IPS-NIHi7 (cell line): ENCODE measurements at regions not wholly inside any gene's neighbourhood (a gene's known extent, or its start where the extent isn't known, plus 50 kb on each side); places are given as distances from the start of the nearest gene placed in this dataset.
"Not testable (repeated sequence)": the region's sequence is repeated elsewhere in the genome, so short reads cannot be mapped to it uniquely, and the experiment has no call there.

Source experiments
- DNase-seq: peaks from one replicate; pipeline ENCODE4 v3.0.0; 2012; ENCODE audit warnings: mixed read lengths; ENCODE audit errors: extremely low spot score

GRCh38 chr5:162209005-162209605 lies 141.5 kb downstream of the GABRG2 start:
- DNase-seq = peak; percentile 63

- DNase-seq = no peak
These were observed 147.0 kb downstream of the GABRG2 start for GRCh38 chr5:162214551-162214950.

GRCh38 chr5:162217037-162217436 lies 149.5 kb downstream of the GABRG2 start:
- no peak for DNase-seq

DNA sequence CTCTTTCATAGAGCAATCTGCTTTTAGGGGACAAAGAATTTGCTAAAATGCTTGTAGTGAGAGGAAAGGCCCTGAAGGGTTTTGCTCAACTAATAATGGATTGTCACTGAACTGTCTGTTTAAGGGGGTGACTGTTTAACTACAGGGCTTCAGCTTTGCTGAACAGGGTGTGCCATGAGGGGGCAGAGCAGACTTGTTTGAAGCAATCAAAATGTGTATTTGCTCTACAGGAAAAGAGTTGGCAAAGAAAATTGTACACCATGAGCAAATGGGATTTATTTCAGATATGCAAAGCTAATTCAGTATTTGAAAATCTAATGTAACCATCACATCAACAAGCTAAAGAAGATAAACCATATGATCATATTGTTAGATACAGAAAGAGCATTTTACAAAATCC lies 154.3 kb downstream of the GABRG2 start:
- no peak for DNase-seq

DNA sequence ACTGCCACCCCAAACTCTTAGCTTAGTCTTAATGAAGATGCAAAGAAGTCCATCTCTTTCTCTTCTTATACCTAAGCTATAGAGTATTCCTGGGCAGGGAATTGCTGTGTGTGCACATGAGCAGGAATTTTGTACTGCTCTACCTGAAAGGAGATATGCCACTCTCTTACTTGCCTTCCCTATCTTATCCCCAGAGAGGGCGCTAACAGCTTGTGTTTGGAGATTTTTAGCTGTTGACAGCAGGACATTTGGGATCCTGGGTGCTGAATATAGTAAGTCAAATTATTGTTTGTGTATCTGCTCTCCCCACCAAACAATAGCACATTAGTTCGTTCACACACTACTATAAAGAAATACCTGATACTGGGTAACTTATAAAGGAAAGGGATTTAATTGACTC lies 159.5 kb downstream of the GABRG2 start:
- DNase-seq = peak; percentile 21

DNA sequence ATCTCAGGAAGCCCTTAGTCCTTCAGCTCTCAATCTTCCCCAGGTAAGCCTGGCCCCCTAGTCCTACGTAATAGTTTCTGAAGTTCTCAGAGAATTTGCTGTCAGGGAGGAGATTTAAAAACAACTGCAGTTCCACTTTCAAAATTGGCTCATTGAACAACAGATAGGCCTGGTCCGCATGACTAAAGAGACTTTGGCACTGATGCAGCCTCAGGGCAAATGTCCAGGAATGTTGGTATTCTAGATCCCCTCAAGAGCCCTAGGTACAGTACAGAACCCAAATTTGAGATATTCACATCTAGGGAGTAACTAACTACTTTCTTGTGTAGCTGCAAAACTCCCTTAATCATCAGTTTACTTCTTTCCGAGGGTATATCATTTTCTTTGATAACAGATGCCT lies 162.8 kb downstream of the GABRG2 start:
- DNase-seq = no peak

GRCh38 chr5:162231522-162231921 lies 163.9 kb downstream of the GABRG2 start:
- no peak for DNase-seq

DNA sequence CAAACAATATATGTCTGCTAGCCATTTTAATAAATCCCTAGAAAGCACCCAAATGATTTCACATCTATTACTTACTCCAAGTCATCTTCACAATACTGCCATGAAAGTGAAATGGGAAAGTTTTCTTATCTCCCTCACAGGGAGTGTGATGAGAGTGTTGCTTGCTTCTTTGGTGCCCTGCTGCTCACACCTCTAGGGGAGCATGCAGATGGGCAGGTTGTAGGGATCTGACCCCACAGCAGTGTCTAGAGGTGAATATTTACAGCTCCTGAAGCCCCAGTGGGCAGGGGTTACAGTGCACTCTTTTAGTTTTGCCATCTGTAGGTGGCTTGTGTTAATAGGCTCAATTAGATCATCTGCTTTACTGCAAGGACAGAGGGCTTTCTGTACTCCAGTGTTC lies 173.2 kb downstream of the GABRG2 start:
- DNase-seq = no peak

GRCh38 chr5:162242416-162242815 lies 174.8 kb downstream of the GABRG2 start:
- DNase-seq = no peak

- DNase-seq = no peak
These were observed 176.1 kb downstream of the GABRG2 start for GRCh38 chr5:162243651-162244050.

GRCh38 chr5:162248107-162248713 lies 180.6 kb downstream of the GABRG2 start:
- peak; percentile 57 for DNase-seq

DNA sequence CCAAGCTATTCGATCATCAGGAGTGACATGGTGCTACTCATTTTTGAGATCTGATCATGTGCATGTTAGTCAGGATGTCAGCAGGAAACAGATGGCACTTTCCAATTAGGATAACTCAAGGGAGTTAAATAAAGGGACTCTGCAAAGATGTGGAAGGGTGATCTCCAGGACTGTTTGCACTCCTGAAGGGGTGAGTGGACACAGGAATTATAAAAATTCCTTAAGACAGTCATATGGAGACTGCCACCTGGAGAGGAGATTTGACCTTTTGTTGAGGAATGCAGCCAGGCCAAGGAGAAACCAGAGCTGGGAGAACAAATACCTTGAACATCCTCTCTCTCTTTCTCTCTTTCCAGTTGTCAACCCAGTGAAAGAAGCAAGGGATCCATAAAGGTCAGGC lies 189.1 kb downstream of the GABRG2 start:
- no peak for DNase-seq

GRCh38 chr5:162268694-162269481 lies 201.3 kb downstream of the GABRG2 start:
- no peak for DNase-seq

DNA sequence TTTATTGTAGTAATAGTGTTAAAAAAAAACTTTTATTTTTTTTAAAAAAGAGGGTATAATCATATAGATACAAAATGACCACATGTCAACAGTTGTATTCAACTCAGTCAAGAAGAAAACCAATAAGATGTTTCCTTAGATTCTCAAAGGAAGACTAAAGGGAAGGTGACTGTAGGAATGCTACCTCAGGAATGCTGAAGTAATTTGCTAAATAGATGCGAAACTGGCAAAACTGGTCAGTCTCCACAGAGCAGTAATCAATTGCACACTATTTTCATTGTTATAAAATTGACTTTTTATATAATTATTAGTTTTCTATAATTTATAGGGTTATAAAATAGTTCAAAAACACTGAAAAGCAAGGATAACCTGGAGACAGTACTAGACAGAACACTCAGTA lies 204.8 kb downstream of the GABRG2 start:
- DNase-seq = no peak

DNA sequence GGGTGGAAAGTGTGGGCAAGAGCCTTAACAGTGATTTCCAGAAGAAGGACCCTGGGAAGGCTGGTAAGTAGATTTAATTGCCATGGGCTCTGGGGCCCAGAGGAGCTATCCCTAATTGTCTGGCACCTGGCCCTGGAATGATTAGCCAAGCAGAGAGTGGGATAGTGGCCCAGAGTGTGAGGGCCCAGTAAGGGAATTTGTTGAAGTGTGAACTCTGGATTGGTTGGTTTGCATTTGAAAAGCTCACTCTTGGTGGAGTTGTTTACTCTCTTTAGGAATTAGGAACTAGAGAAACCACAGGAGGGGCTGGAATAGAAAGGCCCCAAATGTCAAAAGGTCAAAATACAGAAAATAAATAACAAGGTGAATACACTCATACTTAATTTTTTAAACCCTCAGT lies 207.1 kb downstream of the GABRG2 start:
- peak; percentile 38 for DNase-seq

DNA sequence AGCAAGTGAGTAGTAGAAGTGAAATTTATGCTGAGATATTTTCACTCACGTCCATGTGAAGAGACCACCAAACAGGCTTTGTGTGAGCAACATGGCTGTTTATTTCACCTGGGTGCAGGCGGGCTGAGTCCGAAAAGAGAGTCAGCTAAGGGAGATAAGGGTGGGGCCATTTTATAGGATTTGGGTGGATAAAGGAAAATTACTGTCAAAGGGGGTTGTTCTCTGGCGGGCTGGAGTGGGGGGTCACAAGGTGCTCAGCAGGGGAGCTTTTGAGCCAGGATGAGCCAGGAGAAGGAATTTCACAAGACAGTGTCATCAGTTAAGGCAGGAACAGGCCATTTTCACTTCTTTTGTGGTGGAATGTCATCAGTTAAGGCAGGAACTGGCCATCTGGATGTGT lies 207.8 kb downstream of the GABRG2 start:
- DNase-seq = not testable (repeated sequence)

DNA sequence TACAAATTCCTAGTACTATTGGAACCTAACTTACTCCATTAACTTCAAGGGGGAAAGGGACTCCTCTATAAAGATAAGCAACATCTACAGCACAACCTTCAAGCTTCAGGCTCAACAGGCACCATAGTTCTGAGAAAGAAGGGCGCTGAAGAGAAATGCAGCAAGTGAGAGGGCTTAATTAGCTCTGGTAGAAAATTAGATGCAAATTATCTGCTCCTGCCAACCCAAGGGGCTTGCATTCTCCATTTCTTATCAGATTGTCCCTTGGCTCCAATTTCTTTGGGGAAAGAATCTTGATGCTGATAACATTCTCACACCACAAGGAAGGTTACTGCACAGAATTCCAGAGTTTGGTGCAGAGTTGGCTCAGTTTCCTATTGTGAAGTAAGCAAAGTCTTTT lies 214.6 kb downstream of the GABRG2 start:
- no peak for DNase-seq

DNA sequence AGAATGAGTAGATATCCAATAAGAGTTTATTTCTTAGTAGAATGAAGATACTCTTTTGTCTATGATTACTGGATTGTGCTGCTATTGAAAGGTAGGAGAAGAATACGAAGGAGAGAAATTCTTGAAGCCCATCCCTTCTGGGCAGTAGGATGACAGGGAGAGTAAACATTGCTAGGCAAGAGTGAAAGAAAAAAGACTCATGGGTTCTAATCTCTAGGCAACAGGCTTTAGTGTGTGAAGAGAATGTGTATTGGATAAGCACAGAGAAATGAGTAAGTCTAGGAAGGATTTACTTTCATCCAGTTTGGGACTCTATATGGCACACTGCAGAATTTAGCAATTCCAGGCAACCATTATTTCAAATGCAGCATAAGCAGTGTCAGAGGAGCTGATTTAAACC lies 216.0 kb downstream of the GABRG2 start:
- DNase-seq = no peak

GRCh38 chr5:162288647-162289296 lies 221.2 kb downstream of the GABRG2 start:
- DNase-seq = no peak

DNA sequence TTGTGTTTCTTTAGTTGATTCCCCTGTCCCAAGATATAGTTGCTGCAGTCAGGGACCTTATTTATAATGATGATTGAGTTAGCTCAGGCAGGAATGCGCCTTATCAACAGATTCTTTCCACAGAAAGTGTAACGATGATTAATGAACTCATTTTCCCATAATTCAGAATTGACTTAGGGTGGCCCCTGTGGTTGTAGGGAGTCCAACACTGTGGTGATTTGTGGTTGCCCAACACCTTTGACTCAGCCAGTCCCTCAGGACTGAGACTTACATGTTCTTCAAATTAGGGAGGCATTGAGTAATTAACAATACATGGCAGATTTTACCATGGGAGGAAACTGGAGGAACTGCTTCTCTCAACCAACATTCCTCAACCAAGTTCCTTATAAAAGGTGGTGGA lies 221.9 kb downstream of the GABRG2 start:
- DNase-seq = no peak

DNA sequence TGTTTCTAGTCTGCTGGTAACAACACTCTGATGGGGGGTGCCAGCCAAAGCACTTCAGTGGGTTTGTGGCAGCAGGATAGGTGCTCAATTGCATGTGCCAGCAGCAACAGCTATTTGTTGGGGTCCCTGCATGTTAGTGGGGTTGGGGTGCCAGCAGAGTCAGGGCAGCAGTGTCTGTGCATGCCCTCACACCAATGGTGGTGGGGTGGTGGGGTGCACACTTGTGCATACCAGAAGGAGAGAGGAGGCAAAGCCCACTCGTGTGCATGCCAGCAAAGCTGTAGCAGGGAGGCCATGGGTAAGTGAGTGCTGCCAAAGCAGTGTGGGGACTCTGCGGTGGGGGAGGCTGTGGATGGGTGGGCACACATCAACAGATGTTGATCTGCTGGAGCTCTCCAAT lies 232.2 kb downstream of the GABRG2 start:
- no peak for DNase-seq

- DNase-seq = no peak
These were observed 233.8 kb downstream of the GABRG2 start for GRCh38 chr5:162301356-162301755.

DNA sequence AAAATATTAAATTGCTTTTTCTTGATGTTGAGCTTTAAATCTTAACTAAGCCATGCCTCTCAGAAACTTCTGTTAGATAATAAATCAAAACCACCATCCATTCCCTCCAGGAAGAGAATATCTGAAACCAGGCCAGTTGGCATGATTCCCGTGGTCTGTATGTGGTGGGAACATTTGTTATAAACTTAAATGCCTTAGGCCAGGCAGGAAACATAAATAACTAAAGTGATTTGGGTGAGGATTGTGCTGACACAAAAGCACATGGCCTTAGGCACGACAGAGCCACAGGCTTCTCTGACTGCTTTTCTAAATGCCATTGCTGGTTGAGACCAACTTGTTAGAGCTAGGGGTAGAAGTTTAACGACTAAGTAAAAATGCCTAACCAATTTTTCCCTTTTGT lies 255.9 kb downstream of the GABRG2 start:
- no peak for DNase-seq
